ENCODE measurements at regions not wholly inside any gene's neighbourhood (a gene's known extent, or its start where the extent isn't known, plus 50 kb on each side); places are given as distances from the start of the nearest gene placed in this dataset.

DNA sequence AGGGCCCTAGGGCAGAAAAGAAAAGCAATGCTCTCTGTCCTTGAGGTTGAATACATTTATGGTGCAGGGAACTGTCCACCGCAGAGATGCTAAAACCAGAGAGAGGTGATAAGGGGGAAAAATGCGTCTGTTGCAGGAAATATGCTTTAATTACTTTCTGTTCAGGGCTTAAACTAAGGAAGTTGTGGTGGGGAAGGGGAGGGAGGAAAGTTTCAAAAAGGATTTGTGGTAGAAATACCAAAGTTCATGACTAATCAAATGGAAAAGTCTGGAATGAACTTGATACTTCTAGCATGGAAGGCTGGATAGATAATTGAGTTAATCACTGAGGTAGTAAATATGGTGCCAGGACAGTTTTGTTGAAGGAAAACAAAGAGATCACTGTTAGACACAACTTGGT is 99.0 kb downstream of the ASB9 start:
- no peak for TF ChIP-seq EP300 (IDR thresholded peaks at IDR 0.05)
- TF ChIP-seq, protein P1, sequence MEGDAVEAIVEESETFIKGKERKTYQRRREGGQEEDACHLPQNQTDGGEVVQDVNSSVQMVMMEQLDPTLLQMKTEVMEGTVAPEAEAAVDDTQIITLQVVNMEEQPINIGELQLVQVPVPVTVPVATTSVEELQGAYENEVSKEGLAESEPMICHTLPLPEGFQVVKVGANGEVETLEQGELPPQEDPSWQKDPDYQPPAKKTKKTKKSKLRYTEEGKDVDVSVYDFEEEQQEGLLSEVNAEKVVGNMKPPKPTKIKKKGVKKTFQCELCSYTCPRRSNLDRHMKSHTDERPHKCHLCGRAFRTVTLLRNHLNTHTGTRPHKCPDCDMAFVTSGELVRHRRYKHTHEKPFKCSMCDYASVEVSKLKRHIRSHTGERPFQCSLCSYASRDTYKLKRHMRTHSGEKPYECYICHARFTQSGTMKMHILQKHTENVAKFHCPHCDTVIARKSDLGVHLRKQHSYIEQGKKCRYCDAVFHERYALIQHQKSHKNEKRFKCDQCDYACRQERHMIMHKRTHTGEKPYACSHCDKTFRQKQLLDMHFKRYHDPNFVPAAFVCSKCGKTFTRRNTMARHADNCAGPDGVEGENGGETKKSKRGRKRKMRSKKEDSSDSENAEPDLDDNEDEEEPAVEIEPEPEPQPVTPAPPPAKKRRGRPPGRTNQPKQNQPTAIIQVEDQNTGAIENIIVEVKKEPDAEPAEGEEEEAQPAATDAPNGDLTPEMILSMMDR (IDR thresholded peaks at IDR 0.05) = no peak

Data from stomach (tissue), 4 donors.